ENCODE measurements at regions not wholly inside any gene's neighbourhood (a gene's known extent, or its start where the extent isn't known, plus 50 kb on each side); places are given as distances from the start of the nearest gene placed in this dataset.

DNA sequence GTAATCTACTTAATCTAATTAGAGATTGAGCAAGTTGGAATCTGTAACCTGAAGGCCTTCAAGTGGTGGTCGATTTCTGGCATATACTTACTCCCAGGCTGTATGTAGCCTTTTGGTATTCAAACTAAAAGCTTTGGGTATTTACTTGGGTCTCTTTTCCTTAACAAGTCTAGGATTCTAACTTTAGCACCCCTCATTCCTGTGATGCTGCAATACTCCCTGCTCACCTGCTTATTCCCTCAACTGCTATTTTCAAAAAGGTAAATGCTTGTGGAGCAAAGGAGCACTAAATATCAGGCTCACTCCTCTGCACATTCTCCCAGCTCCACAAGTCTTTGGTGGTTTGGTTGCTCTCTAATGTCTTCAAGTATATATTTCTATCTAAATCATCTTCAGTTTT, 68.0 kb upstream of the CYYR1 start:
- CTCF ChIA-PET, result no interaction called here
- no peak overlapping the region for H3K4me3 ChIP-seq (ENCODE audit: insufficient read depth, low read depth, low read length)

More for the DNA sequence above, 68.0 kb upstream of the CYYR1 start:
- Histone ChIP-seq H3K56ac (ENCODE audit: extremely low read depth, insufficient read depth, low read length) (no peak overlapping the region), H2BK5ac (ENCODE audit: low read depth, low read length, poor library complexity, severe bottlenecking) (no peak overlapping the region), H4K8ac (ENCODE audit: low read depth in 2 of 2, low read length in 2 of 2) (no peak overlapping the region), H3K9ac (ENCODE audit: low read depth, low read length) (no peak overlapping the region), H2BK120ac (ENCODE audit: low read depth, low read length) (no peak overlapping the region), H2AFZ (replicated peaks; ENCODE audit: low read length, poor library complexity) (no peak overlapping the region), H3K79me1 (ENCODE audit: low read depth in 1 of 2, low read length in 2 of 2) (no peaks in the 10 kb centered on the region), H3K4me2 (ENCODE audit: low read depth, low read length) (no peak overlapping the region), H3K9me3 (ENCODE audit: control insufficient read depth, insufficient read depth, low read length) (no peaks in the 10 kb centered on the region), H3K27ac (ENCODE audit: insufficient read depth, low read length) (no peak overlapping the region), H3K36me3 (ENCODE audit: control insufficient read depth, insufficient read depth, low read length) (no peaks in the 10 kb centered on the region), H3K27me3 (ENCODE audit: control insufficient read depth, insufficient read depth, low read length) (no peaks in the 10 kb centered on the region), H4K20me1 (ENCODE audit: insufficient read depth, low read length) (no peaks in the 10 kb centered on the region), H2BK15ac (ENCODE audit: low read depth, low read length) (no peak overlapping the region), H4K5ac (ENCODE audit: low read depth, low read length) (no peak overlapping the region), H2AK9ac (replicated peaks; ENCODE audit: low read depth, low read length, poor library complexity) (no peak overlapping the region), H3K14ac (replicated peaks; ENCODE audit: low read depth, low read length) (no peak overlapping the region), H2AK5ac (ENCODE audit: low read depth, low read length) (no peak overlapping the region), H4K91ac (ENCODE audit: insufficient read depth, low read depth, low read length) (no peak overlapping the region), H3K4ac (ENCODE audit: low read depth, low read length) (no peak overlapping the region), H2BK20ac (ENCODE audit: low read depth, low read length) (no peak overlapping the region), H3K9me1 (ENCODE audit: insufficient read depth, low read length) (no peaks in the 10 kb centered on the region), H3K4me1 (ENCODE audit: control insufficient read depth, insufficient read depth, low read length) (no peaks in the 10 kb centered on the region), H3K23ac (ENCODE audit: low read depth, low read length) (no peak overlapping the region), H3K18ac (ENCODE audit: low read depth, low read length) (no peak overlapping the region)
- dilution Hi-C loops (cut with HindIII; ENCODE audit: low sequenced_read_pairs, unreplicated experiment) (no loop called here), intact Hi-C loops (cut with micrococcal nuclease) (no loop called here), in situ Hi-C loops (cut with MboI; ENCODE audit: low sequenced_read_pairs) (no loop called here)
- no TSS peak for BruUV-seq (replicated peaks)
- WGBS, 2 experiments (ENCODE audit: extremely low coverage in 2 of 2, insufficient read length in 1 of 2), result no CpG with 5 or more reads among the region's 1 CpG
- POLR2A ChIA-PET (ENCODE audit: unreplicated experiment), result no interaction called here
- TF ChIP-seq FOS (IDR thresholded peaks at IDR 0.05; ENCODE audit: low read depth, low read length), result no peak
- TF ChIP-seq RCOR1 (IDR thresholded peaks at IDR 0.05; ENCODE audit: insufficient replicate concordance, low read length), result no peak
- TF ChIP-seq MAZ (IDR thresholded peaks at IDR 0.05; ENCODE audit: borderline replicate concordance, low read depth, low read length), result no peak
- DNase-seq (no peak), ATAC-seq (ENCODE audit: low read depth) (no peak)
